CD8-positive, alpha-beta memory T cell (primary cell): ENCODE measurements at regions not wholly inside any gene's neighbourhood (a gene's known extent, or its start where the extent isn't known, plus 50 kb on each side); places are given as distances from the start of the nearest gene placed in this dataset.

ENCODE experiments used
- CTCF ChIA-PET: fragments of 350-600 bp; sonication (Branson Sonifier 250); formaldehyde crosslinking; loops from one replicate; lab custom pipeline; 2021; ENCODE audit warnings: antibody characterized with exemption; lab: Charles Lee
- POLR2A ChIA-PET: fragments of 350-600 bp; sonication (Branson Sonifier 250); formaldehyde crosslinking; loops from one replicate; lab custom pipeline; 2021; ENCODE audit warnings: antibody characterized with exemption; lab: Charles Lee
- DNase-seq, 5 donors: peaks; one replicate each; pipeline versions ENCODE4 v3.0.0 to v3.0.0-alpha.2; 2020 to 2022; ENCODE audit warnings: mixed read lengths in 1 of 5
- H3K27ac ChIP-seq: one replicate; pipeline ENCODE4 v1.7.0; 2013; ENCODE audit warnings: low read depth, mild to moderate bottlenecking, low read length, moderate library complexity
- H3K27me3 ChIP-seq: 2 replicates; pipeline ENCODE4 v1.7.0; 2013; ENCODE audit warnings: low read length, mild to moderate bottlenecking; ENCODE audit not compliant: insufficient read depth, poor library complexity, severe bottlenecking
- H3K36me3 ChIP-seq: 2 replicates; pipeline ENCODE4 v1.7.0; 2013; ENCODE audit warnings: mild to moderate bottlenecking, low read length, moderate library complexity; ENCODE audit not compliant: insufficient read depth
- H3K4me1 ChIP-seq: 2 replicates; pipeline ENCODE4 v1.7.0; 2013; ENCODE audit warnings: mild to moderate bottlenecking, low read length, moderate library complexity; ENCODE audit not compliant: insufficient read depth
- H3K4me3 ChIP-seq: 2 replicates; pipeline ENCODE4 v1.7.0; 2013; ENCODE audit warnings: mild to moderate bottlenecking, low read length
- H3K9me3 ChIP-seq: 2 replicates; pipeline ENCODE4 v1.7.0; 2013; ENCODE audit warnings: mild to moderate bottlenecking, low read length
- H3K27ac Mint-ChIP-seq, 8 donors: one replicate each; pipeline ENCODE4 v1.8.0; 2020 to 2021; ENCODE audit warnings: mixed read lengths in 8 of 8, mild to moderate bottlenecking in 6 of 8, inconsistent platforms in 3 of 8, moderate library complexity in 3 of 8
- H3K27me3 Mint-ChIP-seq, 2 donors: one replicate each; pipeline ENCODE4 v1.8.0; 2020 to 2021; ENCODE audit warnings: mixed read lengths in 2 of 2, mild to moderate bottlenecking in 1 of 2, moderate library complexity in 1 of 2
- H3K36me3 Mint-ChIP-seq, 3 donors: one replicate each; pipeline ENCODE4 v1.8.0; 2020 to 2021; ENCODE audit warnings: mixed read lengths in 3 of 3, inconsistent platforms in 1 of 3, mild to moderate bottlenecking in 1 of 3
- H3K4me1 Mint-ChIP-seq, 3 donors: one replicate each; pipeline ENCODE4 v1.8.0; 2020 to 2021; ENCODE audit warnings: mixed read lengths in 3 of 3, inconsistent platforms in 1 of 3, mild to moderate bottlenecking in 1 of 3
- H3K4me3 Mint-ChIP-seq, 7 donors: one replicate each; pipeline ENCODE4 v1.8.0; 2020 to 2021; ENCODE audit warnings: mixed read lengths in 7 of 7, mild to moderate bottlenecking in 6 of 7, moderate library complexity in 4 of 7, inconsistent platforms in 2 of 7
- H3K9me3 Mint-ChIP-seq, 5 donors: one replicate each; pipeline ENCODE4 v1.8.0; 2020 to 2022; ENCODE audit warnings: mixed read lengths in 5 of 5, mild to moderate bottlenecking in 3 of 5, moderate library complexity in 2 of 5, inconsistent platforms in 1 of 5

DNA sequence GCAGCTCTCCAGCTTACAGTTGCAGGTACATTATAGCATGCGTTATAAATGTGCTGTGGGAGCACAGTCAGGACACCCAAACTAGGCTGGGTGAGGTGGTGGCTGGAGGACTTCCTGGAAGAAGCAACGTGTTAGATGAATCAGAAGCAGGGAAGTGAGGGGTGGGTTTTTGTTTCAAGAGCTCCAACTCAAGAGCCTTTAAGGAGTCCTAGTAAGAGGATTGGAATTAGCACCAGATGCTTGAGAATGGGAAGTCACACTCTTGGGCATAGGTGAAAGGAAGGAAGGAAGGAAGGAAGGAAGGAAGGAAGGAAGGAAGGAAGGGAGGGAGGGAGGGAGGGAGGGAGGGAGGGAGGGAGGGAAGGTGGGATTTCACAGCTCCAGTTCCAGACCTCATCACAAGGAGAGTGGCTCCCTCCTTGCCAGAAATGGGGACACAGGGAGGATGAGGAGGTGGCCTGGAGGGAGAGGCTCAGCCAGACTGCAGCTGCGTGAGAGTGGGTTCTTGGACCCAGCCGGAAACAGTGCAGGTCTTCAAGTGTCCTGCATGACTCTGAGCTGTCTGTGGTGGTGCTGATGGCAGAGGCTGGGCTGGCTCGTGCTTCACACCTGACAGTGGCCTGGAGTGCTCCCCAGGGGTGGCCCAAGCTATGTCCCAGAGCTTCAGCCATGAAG is 115.7 kb upstream of the GSC start:
- DNase-seq, result no peak
- H3K9me3 Mint-ChIP-seq, result peaks cover 0 to 4% (median 0%) of the 10 kb centered on the region in 5 donors
- H3K36me3 Mint-ChIP-seq, result no peaks in the 10 kb centered on the region
- H3K27me3 ChIP-seq, result no peaks in the 10 kb centered on the region
- ChIA-PET CTCF (no interaction called here), POLR2A (no interaction called here)
- peak overlapping the region in 1 of 8 donors; percentile 78 for H3K27ac Mint-ChIP-seq
- no peaks in the 10 kb centered on the region for H3K9me3 ChIP-seq
- H3K4me1 ChIP-seq, result no peaks in the 10 kb centered on the region
- H3K4me3 ChIP-seq, result no peak overlapping the region
- H3K36me3 ChIP-seq, result no peaks in the 10 kb centered on the region
- no peak overlapping the region for H3K4me3 Mint-ChIP-seq
- H3K4me1 Mint-ChIP-seq, result no peaks in the 10 kb centered on the region
- H3K27me3 Mint-ChIP-seq, result peaks cover 4 to 7% of the 10 kb centered on the region in 2 donors
- no peak overlapping the region for H3K27ac ChIP-seq

DNA sequence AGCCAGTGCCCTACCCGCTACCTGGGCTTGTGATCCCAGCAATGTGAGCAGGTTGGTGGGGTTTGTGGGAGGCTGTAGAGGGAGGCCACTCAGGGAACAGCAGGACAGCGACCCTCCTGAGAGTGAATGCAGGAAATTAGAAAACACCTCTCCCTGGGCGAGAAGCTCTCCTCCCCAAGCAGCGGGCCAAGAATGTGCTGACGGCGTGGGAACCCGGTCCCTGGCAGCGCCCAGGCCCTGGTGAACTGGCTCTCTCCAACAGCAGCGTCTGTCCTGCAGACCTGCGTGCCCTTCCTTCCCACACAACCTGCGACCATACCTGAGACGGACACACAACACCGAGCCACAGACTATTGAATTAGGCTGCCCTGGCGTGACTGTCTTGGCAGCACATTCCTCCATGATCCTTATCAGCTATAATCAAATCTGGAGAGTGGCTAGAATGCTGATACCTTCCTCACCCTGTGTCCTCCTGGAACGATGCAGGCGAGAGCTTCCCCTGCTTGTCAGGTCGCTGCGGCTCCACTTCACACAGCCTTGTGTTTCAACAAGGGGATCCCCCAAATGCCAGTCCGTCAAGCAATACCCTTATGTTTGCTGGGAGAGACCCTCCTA is 114.8 kb upstream of the GSC start:
- Histone ChIP-seq H3K36me3 (no peaks in the 10 kb centered on the region), H3K9me3 (no peaks in the 10 kb centered on the region), H3K4me1 (no peaks in the 10 kb centered on the region), H3K27ac (no peak overlapping the region), H3K27me3 (no peaks in the 10 kb centered on the region), H3K4me3 (no peak overlapping the region)
- DNase-seq, result no peak
- H3K27ac Mint-ChIP-seq, result no peak overlapping the region
- no peak overlapping the region for H3K4me3 Mint-ChIP-seq
- H3K27me3 Mint-ChIP-seq, result peaks cover 4 to 7% of the 10 kb centered on the region in 2 donors
- ChIA-PET POLR2A (no interaction called here), CTCF (no interaction called here)
- no peaks in the 10 kb centered on the region for H3K36me3 Mint-ChIP-seq
- peaks cover 0 to 4% (median 0%) of the 10 kb centered on the region in 5 donors for H3K9me3 Mint-ChIP-seq
- no peaks in the 10 kb centered on the region for H3K4me1 Mint-ChIP-seq

DNA sequence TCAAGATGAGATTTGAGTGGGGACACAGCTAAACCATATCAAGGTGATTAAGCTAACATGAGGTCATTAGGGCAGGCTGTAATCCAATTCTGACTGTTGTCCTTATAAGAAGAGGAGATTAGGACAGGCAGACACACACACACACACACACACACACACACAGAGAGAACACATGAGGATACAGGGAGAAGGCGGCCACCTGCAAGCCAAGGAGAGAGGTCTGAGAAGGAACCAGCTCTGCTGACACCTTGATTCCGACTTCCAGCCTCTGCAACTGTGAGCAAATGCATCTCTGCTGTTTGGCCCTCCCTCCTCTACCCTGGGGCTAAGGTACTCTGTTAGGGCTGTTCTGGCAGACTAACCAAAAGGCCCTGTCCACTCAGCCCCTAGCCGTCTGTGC is 112.5 kb upstream of the GSC start:
- no peaks in the 10 kb centered on the region for H3K36me3 ChIP-seq
- H3K9me3 ChIP-seq, result no peaks in the 10 kb centered on the region
- H3K27ac ChIP-seq, result no peak overlapping the region
- ChIA-PET CTCF (no interaction called here), POLR2A (no interaction called here)
- Mint-ChIP-seq H3K4me3 (no peak overlapping the region), H3K4me1 (no peaks in the 10 kb centered on the region), H3K27me3 (peaks cover 7 to 8% of the 10 kb centered on the region in 2 donors), H3K27ac (no peak overlapping the region), H3K36me3 (no peaks in the 10 kb centered on the region), H3K9me3 (peaks cover 0 to 4% (median 0%) of the 10 kb centered on the region in 5 donors)
- DNase-seq, result no peak
- no peak overlapping the region for H3K4me3 ChIP-seq
- no peaks in the 10 kb centered on the region for H3K4me1 ChIP-seq
- no peaks in the 10 kb centered on the region for H3K27me3 ChIP-seq

- no peaks in the 10 kb centered on the region for H3K36me3 ChIP-seq
- H3K27ac Mint-ChIP-seq, result no peak overlapping the region
- no peak for DNase-seq
- H3K4me3 ChIP-seq, result no peak overlapping the region
- H3K9me3 ChIP-seq, result no peaks in the 10 kb centered on the region
- no peak overlapping the region for H3K27ac ChIP-seq
- H3K4me1 Mint-ChIP-seq, result no peaks in the 10 kb centered on the region
- H3K27me3 ChIP-seq, result no peaks in the 10 kb centered on the region
- ChIA-PET CTCF (no interaction called here), POLR2A (no interaction called here)
- no peaks in the 10 kb centered on the region for H3K36me3 Mint-ChIP-seq
- H3K9me3 Mint-ChIP-seq, result peaks cover 0 to 4% (median 0%) of the 10 kb centered on the region in 5 donors
- H3K4me1 ChIP-seq, result no peaks in the 10 kb centered on the region
- H3K4me3 Mint-ChIP-seq, result no peak overlapping the region
- peaks cover 5 to 22% of the 10 kb centered on the region in 2 donors for H3K27me3 Mint-ChIP-seq
Measured at GRCh38 chr14:94880876-94881275, 111.0 kb upstream of the GSC start.

DNA sequence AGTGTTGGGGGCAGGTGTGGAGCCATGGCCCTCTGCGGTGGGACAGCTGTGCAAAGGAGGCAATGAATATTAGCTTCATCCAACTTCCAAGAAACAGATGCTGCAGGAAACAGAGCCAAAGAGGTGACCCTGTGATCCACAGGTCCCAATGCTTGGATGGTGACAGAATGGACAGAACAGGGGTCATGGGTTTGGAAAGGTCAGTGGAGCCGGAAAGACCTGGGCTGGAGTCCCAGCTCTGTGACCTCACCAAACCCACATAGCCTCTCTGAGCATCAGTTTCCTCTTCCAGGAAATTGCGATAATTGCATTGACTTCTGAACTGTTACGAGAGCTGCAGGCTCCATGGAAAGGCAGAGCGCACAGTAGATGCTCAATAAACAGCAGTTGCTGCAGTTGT is 110.2 kb upstream of the GSC start:
- Mint-ChIP-seq H3K27me3 (peaks cover 4 to 23% of the 10 kb centered on the region in 2 donors), H3K27ac (no peak overlapping the region), H3K36me3 (no peaks in the 10 kb centered on the region), H3K4me1 (no peaks in the 10 kb centered on the region), H3K9me3 (peaks cover 0 to 4% (median 0%) of the 10 kb centered on the region in 5 donors), H3K4me3 (no peak overlapping the region)
- no peak overlapping the region for H3K27ac ChIP-seq
- ChIA-PET CTCF (no interaction called here), POLR2A (no interaction called here)
- H3K4me3 ChIP-seq, result no peak overlapping the region
- DNase-seq, result no peak
- H3K9me3 ChIP-seq, result no peaks in the 10 kb centered on the region
- no peaks in the 10 kb centered on the region for H3K36me3 ChIP-seq
- no peaks in the 10 kb centered on the region for H3K4me1 ChIP-seq
- no peaks in the 10 kb centered on the region for H3K27me3 ChIP-seq

- Histone ChIP-seq H3K9me3 (no peaks in the 10 kb centered on the region), H3K4me3 (no peak overlapping the region), H3K27ac (no peak overlapping the region), H3K4me1 (no peaks in the 10 kb centered on the region), H3K36me3 (no peaks in the 10 kb centered on the region), H3K27me3 (no peaks in the 10 kb centered on the region)
- Mint-ChIP-seq H3K36me3 (no peaks in the 10 kb centered on the region), H3K9me3 (peaks cover 0 to 4% (median 0%) of the 10 kb centered on the region in 5 donors), H3K27me3 (peaks cover 4 to 29% of the 10 kb centered on the region in 2 donors), H3K27ac (no peak overlapping the region), H3K4me3 (no peak overlapping the region), H3K4me1 (no peaks in the 10 kb centered on the region)
- DNase-seq, result no peak
- POLR2A ChIA-PET, result no interaction called here
- CTCF ChIA-PET, result no interaction called here
Measured at GRCh38 chr14:94879537-94879936, 109.6 kb upstream of the GSC start.

DNA sequence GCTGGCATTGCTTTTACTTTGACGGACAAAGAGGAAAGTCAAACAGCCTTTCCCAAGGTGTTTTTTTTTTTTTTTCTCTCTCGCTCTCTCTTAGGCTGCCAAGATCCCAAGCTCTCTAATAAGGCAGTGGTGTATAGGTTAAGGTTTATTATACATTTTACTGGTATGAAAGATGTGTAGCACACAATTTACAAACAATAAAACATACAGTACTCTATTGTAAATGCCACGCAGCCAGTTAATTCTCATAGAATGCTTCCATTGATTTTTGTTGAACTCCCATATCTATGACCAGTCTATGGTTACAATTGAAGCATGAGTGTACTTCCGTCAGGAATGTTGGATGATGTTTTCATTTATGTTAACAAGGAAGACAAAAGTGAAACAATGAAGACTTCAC is 106.4 kb upstream of the GSC start:
- H3K4me3 ChIP-seq, result no peak overlapping the region
- H3K9me3 ChIP-seq, result no peaks in the 10 kb centered on the region
- H3K4me1 ChIP-seq, result no peaks in the 10 kb centered on the region
- H3K27ac Mint-ChIP-seq, result no peak overlapping the region
- peaks cover 1 to 41% of the 10 kb centered on the region in 2 donors for H3K27me3 Mint-ChIP-seq
- CTCF ChIA-PET, result no interaction called here
- H3K9me3 Mint-ChIP-seq, result no peaks in the 10 kb centered on the region
- no peaks in the 10 kb centered on the region for H3K36me3 ChIP-seq
- no peak overlapping the region for H3K4me3 Mint-ChIP-seq
- H3K27me3 ChIP-seq, result no peaks in the 10 kb centered on the region
- H3K4me1 Mint-ChIP-seq, result no peaks in the 10 kb centered on the region
- POLR2A ChIA-PET, result no interaction called here
- DNase-seq, result no peak
- no peaks in the 10 kb centered on the region for H3K36me3 Mint-ChIP-seq
- no peak overlapping the region for H3K27ac ChIP-seq

- Histone ChIP-seq H3K4me1 (no peaks in the 10 kb centered on the region), H3K27ac (no peak overlapping the region), H3K36me3 (no peaks in the 10 kb centered on the region), H3K9me3 (no peaks in the 10 kb centered on the region), H3K4me3 (no peak overlapping the region), H3K27me3 (no peaks in the 10 kb centered on the region)
- DNase-seq, result no peak
- no peak overlapping the region for H3K4me3 Mint-ChIP-seq
- peaks cover 0 to 47% of the 10 kb centered on the region in 2 donors for H3K27me3 Mint-ChIP-seq
- no peaks in the 10 kb centered on the region for H3K4me1 Mint-ChIP-seq
- peak overlapping the region in 1 of 8 donors; percentile 58 for H3K27ac Mint-ChIP-seq
- H3K36me3 Mint-ChIP-seq, result no peaks in the 10 kb centered on the region
- POLR2A ChIA-PET, result no interaction called here
- H3K9me3 Mint-ChIP-seq, result peaks cover 0 to 2% (median 0%) of the 10 kb centered on the region in 5 donors
- CTCF ChIA-PET, result no interaction called here
Measured at GRCh38 chr14:94875256-94875655, 105.3 kb upstream of the GSC start.
